Loucy (cell line): ENCODE measurements at regions not wholly inside any gene's neighbourhood (a gene's known extent, or its start where the extent isn't known, plus 50 kb on each side); places are given as distances from the start of the nearest gene placed in this dataset.

ENCODE experiments used
- CTCF ChIP-seq: fragments of 200-600 bp; sonication (generic); conservative IDR thresholded peaks from 2 replicates; pipeline ENCODE4 v1.5.1; 2014; ENCODE audit warnings: mild to moderate bottlenecking, antibody characterized with exemption, low read length
- EZH2phosphoT487 ChIP-seq: fragments of 200-600 bp; IDR thresholded peaks from 2 replicates; pipeline ENCODE4 v1.6.1; 2018; ENCODE audit warnings: antibody characterized with exemption, mild to moderate bottlenecking, moderate library complexity, borderline replicate concordance

GRCh38 chr1:87864676-87865075 lies 536.0 kb downstream of the LMO4 start:
- TF ChIP-seq CTCF: no peak
- TF ChIP-seq EZH2phosphoT487: no peak
